Hippocampal formation (tissue), 2 donors: ENCODE measurements at regions not wholly inside any gene's neighbourhood (a gene's known extent, or its start where the extent isn't known, plus 50 kb on each side); places are given as distances from the start of the nearest gene placed in this dataset.

Experiments
- DNase-seq, 2 donors: peaks; one replicate each; lab custom pipeline; 2025; lab: John Stamatoyannopoulos, UW

- no peak for DNase-seq
Observed at GRCh38 chr1:36644556-36644955, 161.8 kb upstream of the CSF3R start.

DNA sequence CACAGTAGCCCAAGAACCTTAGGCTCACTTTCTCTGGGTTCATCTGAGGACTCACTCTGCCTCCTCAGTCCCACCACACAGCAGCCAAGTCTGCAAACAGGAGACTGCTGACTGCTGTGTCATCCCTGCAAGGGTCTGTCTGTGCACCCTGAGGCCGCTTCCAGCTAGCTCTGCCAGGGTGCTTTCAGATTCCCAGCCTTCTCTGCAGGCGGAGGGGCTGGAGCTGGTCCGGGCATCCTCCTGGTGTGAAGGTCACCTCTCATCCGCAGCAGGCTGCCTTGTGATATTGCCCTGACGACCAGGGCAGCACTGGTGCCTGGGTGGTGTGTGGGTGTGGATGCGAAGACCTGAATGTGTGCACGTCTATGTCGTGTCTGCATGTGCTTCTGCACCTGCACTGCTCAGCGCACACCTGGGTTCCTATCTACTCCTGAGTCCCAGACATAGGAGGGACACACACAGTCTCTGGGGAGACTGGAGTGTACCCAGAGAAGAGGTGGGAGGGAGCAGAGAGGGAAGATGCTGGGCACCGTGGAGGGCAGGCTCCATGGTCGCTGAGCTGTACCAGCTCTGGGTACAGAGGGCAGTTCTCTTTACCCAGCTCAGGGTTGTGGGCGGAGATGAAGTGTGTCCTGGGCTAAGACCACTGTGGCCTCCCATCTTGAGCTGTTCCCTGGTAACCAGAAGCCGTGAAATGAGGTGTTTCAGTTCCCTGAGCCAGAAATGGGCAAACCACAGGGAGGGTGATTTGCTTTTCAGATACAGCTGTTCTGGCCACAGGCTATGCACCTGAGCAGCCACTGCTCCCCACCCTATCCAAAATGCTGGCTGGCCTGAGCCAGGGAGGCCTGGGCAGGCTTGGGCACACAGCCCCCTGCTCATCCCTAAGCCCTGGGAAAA lies 160.9 kb upstream of the CSF3R start:
- DNase-seq: no peak

DNA sequence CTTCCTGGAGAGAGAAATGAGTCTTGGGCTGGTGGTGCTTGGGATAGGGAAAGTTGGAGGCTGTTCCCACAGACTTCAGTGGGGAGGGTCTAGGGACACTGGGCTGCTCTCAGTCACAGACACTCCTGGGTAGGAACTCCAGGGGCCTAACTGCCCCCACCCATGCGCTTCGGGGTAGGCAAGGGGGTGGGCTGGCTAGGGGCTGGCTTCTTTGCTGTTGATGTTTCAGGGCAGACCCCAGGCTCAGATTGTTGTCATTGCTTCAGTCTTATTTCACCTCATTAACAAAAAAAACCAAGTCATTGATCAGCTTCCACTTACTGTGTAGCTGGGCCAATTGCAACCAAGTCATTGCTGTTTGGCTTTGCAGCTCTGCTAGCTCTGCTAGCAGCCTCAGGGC lies 160.1 kb upstream of the CSF3R start:
- DNase-seq: no peak

- no peak for DNase-seq
Observed at GRCh38 chr1:36641776-36642175, 159.1 kb upstream of the CSF3R start.

DNA sequence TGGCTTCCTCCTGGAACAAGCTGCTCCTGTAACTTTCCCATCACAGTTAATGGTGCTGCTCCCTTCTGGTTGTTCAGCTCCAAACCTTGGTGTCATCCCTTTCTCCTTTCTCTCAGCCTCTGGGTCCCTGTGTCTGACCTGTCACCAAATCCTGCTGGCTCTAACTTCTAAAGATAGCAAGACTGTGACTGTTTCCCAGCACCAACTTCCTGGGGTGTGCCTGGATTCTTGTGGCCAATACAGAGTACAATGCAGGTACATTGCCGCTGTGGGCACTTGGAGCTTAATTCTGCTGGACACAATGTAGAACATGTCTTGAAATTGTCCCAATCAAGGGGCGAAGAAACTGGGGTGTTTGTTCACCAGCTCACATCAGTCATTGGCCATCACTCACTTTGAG lies 156.7 kb upstream of the CSF3R start:
- no peak for DNase-seq

DNA sequence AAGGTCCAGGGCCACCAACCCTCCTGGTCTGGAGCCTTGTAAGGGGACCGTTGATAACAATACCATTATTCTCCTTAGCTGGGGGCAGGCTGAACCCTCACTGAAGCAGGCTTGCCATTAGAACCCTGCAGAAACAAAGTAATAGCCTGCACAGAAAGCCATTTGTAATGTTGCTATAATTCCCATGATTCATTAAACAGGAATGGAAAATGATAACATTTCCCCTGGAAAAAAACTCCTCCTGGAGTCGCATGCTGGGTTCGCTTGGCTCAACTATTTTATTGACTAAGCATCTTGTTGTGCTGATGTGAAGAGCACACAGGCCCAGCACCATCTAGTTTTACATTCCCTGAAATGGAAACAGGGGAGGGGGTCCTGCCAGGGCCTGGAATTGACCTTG lies 155.6 kb upstream of the CSF3R start:
- no peak for DNase-seq

GRCh38 chr1:36636206-36636605 lies 153.5 kb upstream of the CSF3R start:
- DNase-seq: no peak

- no peak for DNase-seq
Observed at GRCh38 chr1:36635284-36635683, 152.6 kb upstream of the CSF3R start.

DNA sequence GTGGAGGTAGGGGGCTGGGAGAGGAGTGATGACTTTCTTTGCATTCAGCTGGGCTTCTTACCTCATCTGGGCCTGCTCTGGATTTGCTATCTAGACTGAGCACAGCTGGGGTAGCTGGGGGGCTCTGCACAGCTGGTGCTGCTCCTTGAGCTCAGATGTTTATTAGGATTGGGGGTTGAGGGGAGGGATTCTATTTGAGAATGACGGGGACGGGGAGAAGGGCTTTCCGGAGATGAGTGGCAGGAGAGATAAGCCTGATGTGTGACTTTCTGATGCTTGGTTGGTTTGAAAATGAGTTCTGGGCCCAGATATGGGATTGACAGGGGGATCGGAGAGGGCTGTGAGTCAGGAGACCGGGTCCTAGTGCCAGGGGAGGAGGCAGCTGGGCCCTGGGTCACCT lies 146.1 kb upstream of the CSF3R start:
- DNase-seq: no peak

DNA sequence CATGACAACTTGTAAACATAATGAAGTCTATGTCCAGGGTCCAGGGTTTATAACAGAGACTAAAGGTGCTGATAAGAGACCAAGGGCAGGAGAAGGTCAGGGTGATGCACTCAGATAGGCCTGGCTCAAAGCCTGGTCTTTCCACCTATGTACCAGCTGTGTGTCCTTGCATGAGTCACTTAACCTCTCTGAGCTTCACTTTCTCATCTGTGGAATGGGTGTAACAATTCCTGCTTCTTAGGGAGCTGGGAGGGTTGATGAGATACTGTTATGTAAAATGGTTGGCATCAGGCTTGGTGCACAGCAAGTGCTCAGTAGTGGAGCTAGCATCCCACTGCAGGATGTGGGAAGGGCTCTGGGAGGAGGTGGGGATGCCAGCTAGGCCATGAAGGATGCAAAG lies 143.7 kb upstream of the CSF3R start:
- no peak for DNase-seq

DNA sequence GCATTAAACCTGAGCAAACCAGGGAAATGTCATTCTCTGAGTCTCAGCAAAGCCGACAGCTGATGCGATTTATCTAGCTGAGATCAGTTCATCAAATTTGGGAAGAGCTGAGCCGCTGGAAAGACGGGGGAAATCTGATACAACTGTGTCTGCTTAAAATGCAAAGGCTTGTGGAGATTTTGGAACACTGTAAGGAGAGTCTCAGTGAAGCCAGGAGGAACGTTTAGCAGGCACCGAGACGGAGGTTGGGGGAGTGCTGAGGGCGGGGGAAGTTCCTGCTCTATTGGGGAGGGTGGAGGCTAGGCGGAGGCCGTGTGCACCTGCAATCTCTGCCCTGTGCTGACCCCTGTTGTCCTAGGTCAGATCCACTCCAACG lies 143.2 kb upstream of the CSF3R start:
- DNase-seq: peak in 1 of 2 donors; percentile 1

GRCh38 chr1:36625253-36625934 lies 142.7 kb upstream of the CSF3R start:
- DNase-seq: no peak

DNA sequence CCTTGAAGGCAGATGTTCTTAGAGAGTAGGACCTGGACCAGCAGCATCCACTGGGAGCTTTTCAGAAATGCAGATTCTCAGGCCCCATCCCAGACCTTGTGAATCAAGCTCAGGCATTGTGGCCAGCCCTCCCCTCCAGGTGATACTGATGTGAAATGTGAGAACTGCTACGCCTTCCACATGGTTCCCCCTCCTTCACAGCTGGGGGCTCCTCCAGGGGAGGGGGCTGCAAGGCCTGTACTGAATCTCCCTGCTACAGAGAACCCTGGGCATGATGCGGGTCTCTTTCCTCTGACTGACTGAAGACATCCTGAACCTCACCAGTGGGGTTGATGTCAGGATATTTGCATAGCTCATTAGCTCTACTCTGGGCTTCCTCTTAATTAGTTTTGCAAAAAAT lies 141.8 kb upstream of the CSF3R start:
- no peak for DNase-seq

DNA sequence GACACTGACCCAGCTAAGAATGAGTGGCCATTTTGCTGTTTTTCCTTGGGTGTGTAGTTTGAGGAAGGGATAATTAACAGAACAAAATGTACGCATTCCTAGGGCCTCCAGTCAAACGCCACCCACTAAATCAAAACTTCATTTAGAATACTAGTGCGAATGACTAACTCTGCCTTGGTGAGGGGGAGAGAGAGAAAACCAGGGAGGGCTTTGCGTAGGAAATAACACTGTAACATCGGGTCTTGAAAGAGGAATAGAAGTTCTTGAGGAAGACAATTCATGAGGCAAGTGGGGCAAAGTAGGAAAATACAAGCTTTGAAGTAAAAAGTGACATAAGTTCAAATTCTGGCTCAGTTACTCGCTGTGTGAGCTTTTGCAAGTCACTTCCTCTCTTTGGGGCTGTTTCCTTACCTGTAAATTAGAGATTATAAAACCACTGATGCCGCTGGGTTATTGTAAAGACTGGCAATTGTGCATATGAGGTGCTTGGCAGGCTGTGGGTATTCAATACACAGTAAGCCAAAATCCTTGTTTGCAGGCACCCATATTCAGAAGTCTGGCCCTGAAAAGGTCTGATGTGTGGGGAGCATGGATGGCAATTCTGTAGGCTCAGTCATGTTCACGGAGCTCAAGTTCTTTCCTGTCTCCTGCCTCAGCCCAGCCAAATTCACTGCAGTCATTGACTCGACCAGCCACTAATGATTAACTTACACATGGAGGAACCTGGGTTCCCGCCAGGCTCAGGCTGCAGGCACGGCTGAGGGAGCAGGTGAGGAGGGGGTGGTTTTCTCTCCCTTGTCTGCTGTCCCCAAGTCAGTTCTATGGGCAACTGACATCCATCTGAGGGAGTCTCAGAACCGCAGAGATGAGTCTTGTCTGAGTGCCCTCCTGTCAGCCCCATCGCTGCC lies 140.3 kb upstream of the CSF3R start:
- DNase-seq: no peak

- no peak for DNase-seq
Observed at GRCh38 chr1:36621531-36621930, 138.8 kb upstream of the CSF3R start.

DNA sequence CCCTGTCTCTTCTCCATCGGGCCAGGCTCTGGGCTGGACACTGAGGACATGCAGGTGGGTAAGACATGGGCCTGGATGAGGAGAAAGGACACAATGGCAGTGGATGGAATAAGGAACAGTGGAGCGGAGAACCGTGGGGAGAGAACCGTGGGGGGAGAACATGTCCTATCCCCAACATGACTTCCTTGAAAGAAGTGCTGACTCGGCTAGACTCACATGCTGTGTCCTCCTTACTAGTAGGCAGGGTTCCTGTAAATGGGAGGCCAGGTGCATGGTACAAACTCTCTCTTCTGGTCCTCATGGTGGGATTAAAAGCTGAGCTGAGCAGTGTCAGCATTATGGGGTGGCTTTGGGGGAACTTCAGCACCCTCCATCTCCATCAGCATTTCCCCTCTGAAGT lies 137.4 kb upstream of the CSF3R start:
- no peak for DNase-seq

GRCh38 chr1:36614991-36615390 lies 132.3 kb upstream of the CSF3R start:
- DNase-seq: no peak

- DNase-seq: no peak
Observed at GRCh38 chr1:36614571-36614970, 131.9 kb upstream of the CSF3R start.

GRCh38 chr1:36613721-36614120 lies 131.0 kb upstream of the CSF3R start:
- no peak for DNase-seq

GRCh38 chr1:36612881-36613280 lies 130.2 kb upstream of the CSF3R start:
- DNase-seq: no peak

- no peak for DNase-seq
Observed at GRCh38 chr1:36612121-36612520, 129.4 kb upstream of the CSF3R start.

DNA sequence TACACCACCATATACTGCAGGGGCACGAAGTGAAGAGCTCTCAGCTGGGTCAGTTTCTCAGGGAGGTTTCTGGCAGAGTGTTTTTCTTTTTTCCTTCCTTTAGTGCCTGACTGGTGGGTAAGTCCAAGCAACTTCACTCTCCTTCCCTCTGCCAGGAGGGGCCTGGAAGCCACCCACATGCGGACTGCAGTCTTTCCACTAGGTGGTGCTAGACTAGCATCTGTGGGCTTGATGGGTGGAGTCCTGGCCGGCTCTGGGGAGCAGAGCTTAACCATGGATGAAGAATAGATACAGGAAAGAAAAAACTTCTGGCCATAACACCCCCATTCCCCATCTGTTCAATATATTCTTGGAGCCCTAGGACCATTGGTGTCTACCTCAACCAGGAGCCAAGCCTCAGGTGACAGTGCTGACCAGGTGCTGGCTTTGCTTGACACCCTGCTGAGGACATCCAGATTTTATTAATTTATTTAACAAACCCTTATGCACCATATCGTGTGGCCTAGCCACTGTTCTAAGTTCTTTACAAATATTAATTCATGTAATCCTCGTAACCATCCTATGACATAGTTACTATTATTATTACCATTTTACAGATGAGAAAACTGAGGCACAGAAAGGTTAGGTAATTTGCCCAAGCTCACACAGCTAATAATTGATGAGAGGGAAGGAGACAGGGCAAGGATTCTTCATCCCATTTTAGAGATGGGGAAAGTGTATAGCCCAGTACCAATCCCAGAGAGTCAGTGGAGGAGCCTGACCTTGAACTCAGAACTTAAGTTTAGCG lies 126.7 kb upstream of the CSF3R start:
- DNase-seq: peak; percentile 57 to 66
